GM18526 (cell line): ENCODE measurements at regions not wholly inside any gene's neighbourhood (a gene's known extent, or its start where the extent isn't known, plus 50 kb on each side); places are given as distances from the start of the nearest gene placed in this dataset.

Source experiments
- POLR2A ChIP-seq: IDR thresholded peaks from 3 replicates; pipeline ENCODE4 v1.6.1; 2011; ENCODE audit not compliant: insufficient read length; ENCODE audit errors: extremely low read depth

DNA sequence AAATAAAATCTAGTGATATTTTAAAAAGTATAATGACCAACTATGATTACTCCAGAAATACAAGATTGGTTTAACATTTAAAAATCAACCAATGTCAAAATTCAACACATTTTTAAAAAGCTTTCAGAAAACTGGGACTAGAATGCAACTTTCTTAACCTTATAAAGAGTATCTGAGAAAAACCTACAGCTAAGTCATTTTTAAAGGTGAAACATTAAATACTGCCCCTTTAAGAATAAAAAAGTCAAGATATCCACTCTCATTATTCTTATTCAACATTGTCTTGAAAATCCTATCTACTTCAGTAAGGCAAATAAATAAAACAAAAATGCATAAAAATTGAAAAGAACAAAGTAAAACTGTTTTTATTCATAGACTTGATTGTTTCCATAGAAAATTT is 673.2 kb downstream of the UQCRFS1 start:
- no peak for TF ChIP-seq POLR2A

DNA sequence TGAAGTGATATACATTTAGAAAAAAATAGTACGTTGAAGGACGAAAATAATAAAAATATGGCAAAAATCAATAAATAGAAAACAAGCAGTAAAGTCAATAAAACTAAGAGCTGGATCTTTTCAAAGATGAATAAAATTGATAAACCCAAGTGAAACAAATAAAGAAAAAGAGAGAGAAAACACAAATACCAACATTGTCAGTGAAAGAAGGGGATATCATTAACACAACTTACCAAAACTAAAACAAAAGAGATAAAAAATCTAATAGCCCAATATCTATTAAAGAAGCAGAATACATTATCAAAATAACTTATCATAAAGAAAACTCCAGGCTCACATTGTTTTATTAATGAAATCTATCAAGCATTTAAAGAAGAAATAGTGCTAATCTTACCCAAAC is 675.1 kb downstream of the UQCRFS1 start:
- TF ChIP-seq POLR2A = no peak

DNA sequence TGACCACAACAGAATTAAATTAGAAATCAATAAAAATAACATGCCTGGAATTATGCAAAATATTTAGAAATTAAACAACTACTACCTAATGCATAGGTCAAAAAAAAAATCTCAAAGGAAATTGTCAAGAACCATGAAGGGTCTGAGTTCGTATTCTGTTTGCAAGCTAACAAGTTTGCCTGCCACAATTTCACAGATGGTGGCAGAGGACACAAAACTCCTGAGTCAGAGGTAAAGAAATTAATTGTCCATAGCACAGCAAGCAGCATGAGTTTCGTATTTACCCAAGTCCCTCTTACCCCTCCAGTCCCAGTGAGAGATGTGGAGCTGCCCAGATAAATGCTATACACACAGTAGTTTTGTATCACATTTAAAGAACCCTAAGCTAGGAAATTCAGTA is 675.9 kb downstream of the UQCRFS1 start:
- no peak for TF ChIP-seq POLR2A

DNA sequence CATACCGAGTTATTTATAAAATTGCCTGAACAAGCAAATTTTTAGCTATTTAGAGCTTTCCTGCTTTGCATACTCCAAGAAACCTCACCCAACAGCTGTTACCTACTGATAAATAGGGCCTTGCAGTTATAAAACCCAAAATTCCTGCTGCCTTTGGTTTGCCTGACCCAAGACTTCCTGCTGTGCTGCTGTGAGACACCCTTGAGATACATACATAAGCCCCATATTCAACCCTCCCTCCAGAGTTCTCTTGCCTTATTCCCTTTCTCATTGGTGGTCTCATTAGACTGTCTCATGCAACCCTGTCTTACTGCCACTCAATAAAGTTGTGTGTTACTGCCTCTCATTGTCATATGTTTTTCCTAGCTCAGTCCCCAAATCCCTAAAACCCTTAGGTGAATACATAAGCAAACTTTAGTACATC is 677.6 kb downstream of the UQCRFS1 start:
- TF ChIP-seq POLR2A = no peak

DNA sequence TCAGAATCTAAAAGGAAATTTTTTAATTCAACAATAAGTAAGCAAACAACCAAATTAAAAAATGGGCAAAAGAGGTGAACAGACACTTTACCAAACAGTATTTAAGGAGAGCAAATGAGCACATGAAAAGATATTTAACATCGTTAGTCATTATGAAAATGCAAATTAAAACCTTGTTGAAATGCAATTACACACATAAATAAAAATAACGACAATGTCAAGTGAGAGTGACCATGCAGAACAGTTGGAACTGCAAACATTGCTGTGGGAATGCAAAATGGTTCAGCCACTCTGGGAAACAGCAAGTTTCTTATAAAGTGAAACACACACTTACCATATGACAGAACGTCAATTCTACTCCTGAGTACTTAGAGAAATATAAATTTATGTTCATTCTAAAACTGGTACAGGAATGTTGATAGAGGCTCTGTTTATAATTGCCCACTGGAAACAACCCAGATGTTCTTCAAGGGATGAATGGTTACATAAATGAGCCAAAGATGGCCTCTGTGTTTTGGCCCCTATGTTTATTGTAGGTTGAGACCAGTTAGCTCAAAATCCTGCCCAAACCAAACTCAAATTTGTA is 678.1 kb downstream of the UQCRFS1 start:
- TF ChIP-seq POLR2A = no peak

DNA sequence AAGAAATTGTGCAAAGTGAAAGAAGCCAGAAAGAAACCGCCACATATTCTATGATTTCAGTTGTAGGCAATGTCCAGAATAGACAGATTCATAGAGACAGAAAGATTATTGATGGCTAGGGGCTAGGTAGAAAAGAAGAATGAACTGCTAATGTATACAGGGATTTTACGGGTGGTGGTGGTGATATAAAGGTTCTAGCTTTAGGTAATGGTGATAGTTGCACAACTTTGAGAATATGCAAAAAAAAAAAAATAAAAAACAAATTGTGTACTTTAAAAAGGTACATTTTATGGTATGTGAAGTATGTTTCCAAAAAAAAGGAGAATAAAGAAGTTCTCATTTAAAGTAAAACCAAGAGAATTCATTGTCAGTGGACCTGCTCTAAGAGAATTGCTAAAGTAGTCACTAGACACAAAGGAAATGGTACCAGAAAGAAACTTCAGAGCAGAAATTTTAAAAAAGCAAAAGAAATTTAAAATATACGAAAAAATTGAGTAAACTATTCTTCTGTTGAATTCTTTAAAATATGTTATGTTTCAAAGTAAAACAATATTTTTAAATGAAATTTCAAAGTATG is 680.1 kb downstream of the UQCRFS1 start:
- TF ChIP-seq POLR2A = no peak

DNA sequence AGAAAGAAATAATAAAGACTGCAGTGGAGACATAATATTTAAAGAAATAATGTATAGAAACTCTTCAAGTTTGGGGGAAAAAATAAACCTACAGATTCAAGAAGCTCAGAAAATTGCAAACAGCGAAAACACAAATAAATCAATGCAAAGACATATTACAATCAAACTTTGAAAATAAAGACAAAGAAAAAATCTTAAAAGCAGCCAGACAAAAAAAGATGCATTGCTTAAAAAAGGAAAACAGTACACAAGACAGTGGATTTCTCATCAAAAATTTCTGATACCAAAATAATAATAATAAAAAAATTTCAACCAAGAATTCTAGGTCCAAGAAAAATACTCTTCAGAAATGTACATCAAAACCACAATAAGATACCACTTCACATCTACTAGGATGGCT is 681.0 kb downstream of the UQCRFS1 start:
- TF ChIP-seq POLR2A = no peak

DNA sequence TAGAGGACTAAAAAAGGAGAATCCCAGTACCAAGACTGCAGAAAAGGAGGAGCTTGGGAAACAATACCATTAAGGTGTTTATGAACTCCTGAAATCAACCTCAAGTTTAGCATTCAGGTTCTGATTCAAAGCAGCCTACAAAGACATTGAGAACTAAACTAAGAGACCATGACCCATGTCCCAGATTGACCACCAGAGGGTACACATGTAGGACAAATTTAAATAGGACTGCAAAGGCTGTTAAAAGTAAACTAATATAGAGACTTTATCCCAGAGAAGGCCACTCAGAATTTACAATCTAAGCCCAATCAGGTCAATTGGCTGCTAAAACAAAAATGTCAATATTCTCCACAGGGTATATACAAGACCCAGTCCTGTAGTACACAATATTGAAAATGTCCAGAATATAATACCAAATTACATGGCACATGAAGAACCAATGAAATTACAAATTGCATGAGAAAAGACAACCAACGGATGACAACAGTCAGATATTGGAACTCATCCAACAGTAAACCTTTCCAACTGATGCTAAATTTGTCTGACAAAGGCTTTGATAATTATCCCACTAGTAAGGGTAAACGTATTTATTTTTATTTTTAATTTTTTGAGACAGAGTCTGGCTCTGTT is 682.4 kb downstream of the UQCRFS1 start:
- no peak for TF ChIP-seq POLR2A

DNA sequence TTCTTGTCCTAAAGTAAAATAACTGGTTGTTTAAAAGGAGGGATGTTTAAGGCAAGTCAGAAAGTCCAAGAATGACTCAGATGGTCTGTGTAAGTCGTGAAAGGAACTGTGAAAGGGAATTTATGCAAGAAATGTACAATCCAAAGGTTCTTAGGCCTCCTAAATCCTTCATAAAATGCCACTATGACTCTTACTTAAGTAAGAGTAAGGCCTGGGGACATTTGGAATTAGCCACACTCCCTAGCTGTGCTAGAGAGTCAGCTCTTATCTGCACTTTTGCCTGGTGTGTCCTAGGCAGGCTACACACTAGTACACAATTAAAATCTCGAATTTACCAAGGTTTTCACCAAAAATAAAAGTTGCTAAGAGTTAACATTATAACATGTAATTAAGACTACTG is 686.9 kb downstream of the UQCRFS1 start:
- no peak for TF ChIP-seq POLR2A

DNA sequence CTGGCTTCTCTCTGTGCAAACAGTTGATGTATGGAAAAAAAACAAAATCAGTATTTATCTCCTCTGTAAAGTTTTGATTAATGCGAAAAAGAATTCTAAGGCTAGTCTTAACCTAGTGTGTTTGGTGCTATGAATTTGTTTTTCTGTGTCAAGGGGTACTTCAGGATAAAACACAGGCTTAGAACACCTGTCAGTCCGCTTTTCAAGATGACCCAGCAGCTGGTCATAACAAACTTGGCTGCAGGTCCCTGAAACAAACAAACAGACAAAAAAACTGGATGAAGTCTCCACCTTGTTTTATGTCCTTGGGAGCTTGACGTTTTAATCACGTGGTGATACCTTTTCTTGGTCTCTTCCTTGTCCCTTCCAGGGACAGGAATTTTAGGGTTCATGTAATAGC is 689.3 kb downstream of the UQCRFS1 start:
- TF ChIP-seq POLR2A = no peak

DNA sequence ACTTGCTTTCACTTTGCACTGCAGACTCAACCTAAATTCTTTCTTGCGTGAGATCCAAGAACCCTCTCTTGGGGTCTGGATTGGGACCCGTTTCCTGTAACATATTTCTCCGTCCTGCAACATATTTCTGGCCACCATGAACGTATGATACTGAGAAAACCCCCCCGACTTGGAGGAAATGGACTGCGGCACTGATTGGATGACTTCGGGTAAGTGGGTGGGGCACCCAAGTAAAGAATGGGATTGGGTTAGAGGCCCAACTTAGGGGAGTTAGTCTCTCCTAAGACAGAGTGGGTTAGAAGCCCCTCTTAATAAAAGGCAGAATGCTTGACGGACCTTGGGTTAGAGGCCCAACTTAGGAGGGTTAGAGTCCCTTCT is 690.4 kb downstream of the UQCRFS1 start:
- TF ChIP-seq POLR2A = no peak

DNA sequence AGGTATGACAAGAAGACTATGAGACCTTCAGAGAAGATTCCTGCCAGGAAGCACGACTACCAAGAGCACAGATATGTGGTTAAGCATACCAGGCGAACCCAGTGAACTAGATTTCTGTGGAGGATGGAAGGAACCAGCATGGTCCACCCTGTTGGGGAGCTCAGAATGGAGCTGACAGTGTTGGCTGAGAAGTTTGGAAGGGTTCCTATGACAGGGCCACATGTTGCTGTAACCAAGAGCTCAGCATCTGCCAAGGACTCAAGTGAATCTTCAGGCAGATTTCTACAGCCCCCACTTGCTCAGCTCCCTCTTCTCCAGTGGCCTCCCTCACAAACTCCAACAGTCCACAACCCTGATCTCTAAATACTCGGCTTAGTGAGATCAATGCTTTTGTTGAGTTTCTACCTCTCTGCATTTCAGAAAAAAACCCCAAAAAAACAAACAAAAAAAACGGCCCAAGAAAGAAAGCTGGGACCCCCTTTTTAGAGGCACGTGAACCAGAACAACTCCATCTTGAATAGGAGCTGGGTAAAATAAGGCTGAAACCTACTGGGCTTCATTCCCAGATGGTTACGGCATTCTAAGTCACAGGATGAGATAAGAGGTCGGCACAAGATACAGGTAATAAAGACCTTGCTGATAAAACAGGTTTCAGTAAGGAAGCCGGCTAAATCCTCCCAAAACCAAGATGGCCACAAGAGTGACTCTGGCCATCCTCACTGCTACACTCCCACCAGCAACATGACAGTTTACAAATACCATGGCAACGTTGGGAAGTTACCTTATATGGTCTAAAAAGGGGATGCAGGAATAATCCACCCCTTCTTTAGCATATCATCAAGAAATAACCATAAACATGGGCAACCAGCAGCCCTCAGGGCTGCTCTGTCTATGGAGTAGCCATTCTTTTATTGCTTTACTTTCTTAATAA is 691.1 kb downstream of the UQCRFS1 start:
- TF ChIP-seq POLR2A = no peak

DNA sequence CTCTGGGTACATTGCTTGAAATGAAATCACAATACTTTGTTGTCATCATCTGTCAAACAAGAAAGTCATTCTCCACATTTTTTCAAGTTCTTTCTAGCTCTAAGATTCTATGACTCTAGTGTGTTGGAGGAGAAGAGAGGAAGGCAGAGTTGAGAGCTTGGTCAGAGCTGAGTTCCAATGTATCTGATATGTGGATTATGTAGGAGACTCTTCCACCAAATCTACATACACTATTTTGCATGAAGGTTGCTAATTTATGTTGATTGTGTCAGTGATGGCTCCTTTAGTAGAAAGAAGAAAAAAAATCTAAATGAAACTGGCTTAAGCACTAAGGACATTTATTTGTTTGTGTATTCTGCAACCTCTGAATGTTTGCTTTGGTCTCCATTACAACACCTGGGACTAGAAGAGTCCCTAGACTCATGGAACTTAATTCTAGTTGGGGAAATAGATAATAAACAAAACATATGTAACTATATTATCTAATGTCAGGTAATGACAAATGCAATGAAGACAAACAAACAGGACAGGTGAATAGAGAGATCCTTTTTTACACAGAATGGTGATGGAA is 691.9 kb downstream of the UQCRFS1 start:
- no peak for TF ChIP-seq POLR2A

DNA sequence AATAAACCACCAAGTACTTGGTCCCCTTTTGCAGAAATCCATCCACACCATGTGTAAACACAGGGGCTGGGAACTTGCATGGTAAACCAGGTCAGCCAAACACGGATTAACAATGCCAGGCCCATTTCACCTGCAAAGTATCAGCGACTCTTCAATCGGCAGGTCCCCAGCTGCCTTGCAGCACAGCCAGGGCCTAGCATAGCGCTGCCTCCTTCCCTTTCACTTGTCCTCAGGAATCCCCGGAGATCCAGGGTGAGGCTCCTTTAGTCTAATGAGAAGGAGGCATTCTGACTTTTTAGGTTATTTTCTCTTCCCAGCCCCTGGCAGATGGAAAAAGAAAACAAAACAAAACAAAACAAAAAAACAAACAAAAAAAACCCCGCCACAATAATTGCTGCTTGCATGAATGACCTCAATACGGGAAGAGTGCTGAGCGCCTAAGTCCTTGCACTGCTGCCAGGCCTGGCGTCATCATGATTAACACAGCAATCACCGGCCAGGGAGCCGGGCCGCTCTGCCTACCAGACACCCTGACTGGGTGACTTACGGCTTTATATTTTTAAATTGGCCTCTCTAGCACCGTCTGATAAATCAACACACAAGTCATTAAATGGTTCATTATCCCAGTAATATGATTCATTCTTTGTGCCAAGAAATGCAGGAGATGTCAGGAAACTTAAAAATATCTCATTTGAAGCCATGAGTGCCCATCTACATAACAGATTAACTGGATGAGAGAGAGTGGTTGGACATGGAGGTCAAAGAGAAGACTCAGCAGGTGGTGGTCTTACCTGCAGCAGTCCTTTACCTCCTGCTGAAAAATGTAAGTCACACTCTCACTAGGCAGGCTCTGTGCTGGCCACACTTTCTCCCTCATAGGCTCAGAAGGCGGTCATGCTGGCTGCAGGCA is 692.7 kb downstream of the UQCRFS1 start:
- no peak for TF ChIP-seq POLR2A

DNA sequence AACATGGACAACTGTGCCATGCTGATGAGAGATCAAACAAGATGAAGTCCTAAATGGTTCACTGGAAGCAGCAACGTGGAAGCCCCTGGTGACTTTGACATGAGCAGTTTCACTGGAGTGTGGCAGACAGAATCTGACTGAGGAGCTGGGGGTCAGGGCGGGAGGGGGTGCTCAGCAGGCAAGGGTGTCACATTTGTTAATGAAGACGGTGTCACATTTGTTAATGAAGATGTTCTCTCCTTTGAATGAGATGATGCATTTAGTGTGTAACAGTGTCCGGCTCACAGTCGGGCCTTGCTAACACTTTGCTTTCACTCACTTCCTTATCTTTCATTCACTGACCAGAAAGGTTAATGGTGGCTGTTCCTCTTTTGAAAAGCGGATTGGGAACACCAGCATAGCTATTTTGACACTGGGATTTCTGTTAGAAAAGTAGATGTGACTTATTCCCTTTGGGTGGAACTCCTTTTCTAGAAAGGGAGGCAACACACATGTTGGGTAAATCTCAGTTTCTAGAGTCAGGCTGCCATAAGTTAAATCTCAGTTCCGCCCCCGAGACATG is 693.7 kb downstream of the UQCRFS1 start:
- no peak for TF ChIP-seq POLR2A

DNA sequence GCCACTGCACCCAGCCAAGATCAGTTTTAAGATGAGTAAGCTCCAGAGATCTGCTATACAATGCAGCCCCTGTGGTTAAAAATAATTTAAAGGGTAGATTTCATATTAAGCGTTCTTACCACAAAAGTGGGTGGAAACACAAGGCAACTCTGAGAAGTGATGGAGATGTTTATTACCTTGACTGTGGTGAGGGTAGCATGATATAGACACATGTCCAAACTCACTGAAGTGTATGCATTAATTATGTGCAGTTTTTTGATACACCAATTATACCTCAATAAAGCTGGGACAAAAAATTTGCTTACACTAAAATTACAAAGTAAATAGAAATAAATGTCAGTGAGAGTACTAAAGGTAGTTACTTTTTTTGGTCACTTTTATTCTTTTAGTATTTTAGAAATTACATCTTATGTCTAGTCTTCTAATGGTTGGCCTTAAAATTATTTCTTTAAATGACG is 696.5 kb downstream of the UQCRFS1 start:
- TF ChIP-seq POLR2A = no peak
